B cell (primary cell): ENCODE measurements at regions not wholly inside any gene's neighbourhood (a gene's known extent, or its start where the extent isn't known, plus 50 kb on each side); places are given as distances from the start of the nearest gene placed in this dataset.

ENCODE experiments used
- ATAC-seq: fragments of 200-7000 bp; cut with Tn5 transposase; one replicate; pipeline ENCODE4 v1.10.0; 2021; ENCODE audit warnings: low read depth, mild to moderate bottlenecking, moderate number of reproducible peaks, moderate library complexity
- CTCF ChIA-PET: fragments of 350-600 bp; sonication (Branson Sonifier 250); formaldehyde crosslinking; loops from one replicate; lab custom pipeline; 2021; ENCODE audit warnings: antibody characterized with exemption, inconsistent platforms; lab: Charles Lee
- POLR2A ChIA-PET: fragments of 350-600 bp; sonication (Branson Sonifier 250); formaldehyde crosslinking; loops from one replicate; lab custom pipeline; 2021; ENCODE audit warnings: antibody characterized with exemption; lab: Charles Lee
- DNase-seq: peaks from one replicate; pipeline ENCODE4 v3.0.0; 2013
- H2AFZ ChIP-seq: 2 replicates; pipeline ENCODE4 v1.6.1; 2012; ENCODE audit warnings: mild to moderate bottlenecking, low read depth, low read length; ENCODE audit not compliant: insufficient read depth, poor library complexity, severe bottlenecking
- H3K27ac ChIP-seq, 2 donors: 1 replicate in 1 of 2; 2 replicates in 1 of 2; pipeline ENCODE4 v1.5.1; 2012 to 2013; ENCODE audit warnings: low read length in 2 of 2, mild to moderate bottlenecking in 2 of 2, moderate library complexity in 1 of 2
- H3K27me3 ChIP-seq, 4 experiments: fragments of 200-600 bp in 1 of 4; sonication (generic) in 1 of 4; replicated peaks in 1 of 4; 1 replicate in 2 of 4; 2 replicates in 2 of 4; pipeline versions ENCODE4 v1.6.1 to v1.7.0; 2013 to 2016; ENCODE audit warnings: low read length in 3 of 4, mild to moderate bottlenecking in 2 of 4, mixed read lengths in 1 of 4, moderate library complexity in 1 of 4; ENCODE audit not compliant: insufficient read depth in 4 of 4, control insufficient read depth in 3 of 4; ENCODE audit errors: control extremely low read depth in 1 of 4
- H3K36me3 ChIP-seq, 2 experiments: replicated peaks in 1 of 2; 1 replicate in 1 of 2; 2 replicates in 1 of 2; pipeline versions ENCODE4 v1.6.1 to v1.7.1; 2013; ENCODE audit warnings: low read length in 1 of 2; ENCODE audit not compliant: insufficient read depth in 2 of 2, control insufficient read depth in 1 of 2; ENCODE audit errors: control extremely low read depth in 1 of 2, extremely low read depth in 1 of 2
- H3K4me1 ChIP-seq, 2 donors: fragments of 200-600 bp in 1 of 2; sonication (generic) in 1 of 2; 1 replicate in 1 of 2; 2 replicates in 1 of 2; pipeline versions ENCODE4 v1.5.1 to v1.6.1; 2013 to 2017; ENCODE audit warnings: low read length in 2 of 2; ENCODE audit not compliant: control insufficient read depth in 2 of 2, insufficient read depth in 2 of 2
- H3K4me2 ChIP-seq: replicated peaks from 2 replicates; pipeline ENCODE3; 2012; ENCODE audit warnings: mild to moderate bottlenecking, low read depth, low read length; ENCODE audit not compliant: poor library complexity, severe bottlenecking
- H3K4me3 ChIP-seq, 5 experiments: fragments of 200-600 bp in 1 of 5; sonication (generic) in 1 of 5; 1 replicate in 3 of 5; 2 replicates in 2 of 5; pipeline versions ENCODE4 v1.5.1 to v1.7.0; 2011 to 2016; ENCODE audit warnings: low read length in 4 of 5, mild to moderate bottlenecking in 4 of 5, low read depth in 2 of 5, control low read depth in 1 of 5, moderate library complexity in 1 of 5; ENCODE audit not compliant: insufficient read depth in 1 of 5; ENCODE audit errors: control extremely low read depth in 1 of 5, extremely low read depth in 1 of 5
- H3K79me2 ChIP-seq: fragments of 200-600 bp; sonication (generic); one replicate; pipeline ENCODE4 v1.6.0; 2016; ENCODE audit warnings: low read length; ENCODE audit not compliant: control insufficient read depth, insufficient read depth
- H3K9ac ChIP-seq: fragments of 200-600 bp; sonication (generic); 2 replicates; pipeline ENCODE4 v1.6.1; 2017; ENCODE audit warnings: mild to moderate bottlenecking, low read length, moderate library complexity
- H3K9me3 ChIP-seq, 3 donors: one replicate each; pipeline versions ENCODE4 v1.6.1 to v1.7.1; 2013; ENCODE audit warnings: low read length in 2 of 3; ENCODE audit not compliant: control insufficient read depth in 2 of 3, insufficient read depth in 1 of 3; ENCODE audit errors: control extremely low read depth in 1 of 3
- H4K20me1 ChIP-seq: 2 replicates; pipeline ENCODE4 v1.6.0; 2012; ENCODE audit warnings: mild to moderate bottlenecking, low read length; ENCODE audit not compliant: insufficient read depth, control insufficient read depth, poor library complexity, severe bottlenecking
- H3K27ac Mint-ChIP-seq: one replicate; pipeline ENCODE4 v1.8.0; 2021; ENCODE audit warnings: mixed read lengths
- H3K27me3 Mint-ChIP-seq: one replicate; pipeline ENCODE4 v1.8.0; 2021; ENCODE audit warnings: mixed read lengths
- H3K4me1 Mint-ChIP-seq: one replicate; pipeline ENCODE4 v1.8.0; 2021; ENCODE audit warnings: mixed read lengths
- H3K4me3 Mint-ChIP-seq: one replicate; pipeline ENCODE4 v1.8.0; 2021; ENCODE audit warnings: mixed read lengths
- H3K9me3 Mint-ChIP-seq: one replicate; pipeline ENCODE4 v1.8.0; 2022; ENCODE audit warnings: mixed read lengths; ENCODE audit not compliant: insufficient read depth
- CTCF ChIP-seq: fragments of 200-600 bp; IDR thresholded peaks from one replicate; pipeline ENCODE4 v1.8.0; 2022; ENCODE audit warnings: antibody characterized with exemption, mild to moderate bottlenecking
- EZH2 ChIP-seq: IDR thresholded peaks from 2 replicates; pipeline ENCODE4 v1.6.1; 2012; ENCODE audit warnings: borderline replicate concordance, low read depth, mild to moderate bottlenecking, moderate library complexity, low read length; ENCODE audit not compliant: insufficient read depth, poor library complexity, severe bottlenecking
- WGBS: methylation state at CpG from one replicate; pipeline ENCODE4 v1.1.5; 2013; ENCODE audit warnings: missing lambda C conversion rate; ENCODE audit not compliant: insufficient coverage; 5-methylcytosine and 5-hydroxymethylcytosine counted together
- intact Hi-C: fragments of 100-400 bp; cut with micrococcal nuclease; formaldehyde crosslinking; loops from one replicate; pipeline ENCODE4 v1.10.0; 2022

GRCh38 chr1:228894442-228894989 lies 159.2 kb downstream of the RHOU start:
- ATAC-seq, result no peak
- no peaks in the 10 kb centered on the region for H4K20me1 ChIP-seq
- no peaks in the 10 kb centered on the region for H3K79me2 ChIP-seq
- H3K27me3 ChIP-seq, result no peaks in the 10 kb centered on the region
- 91% methylated on average over 4 of the region's 10 CpGs for WGBS
- peaks cover 4 to 11% of the 10 kb centered on the region in 2 donors for H3K4me1 ChIP-seq
- Mint-ChIP-seq H3K27me3 (peaks cover 6% of the 10 kb centered on the region), H3K4me1 (peaks cover 7% of the 10 kb centered on the region), H3K9me3 (no peaks in the 10 kb centered on the region), H3K4me3 (no peak overlapping the region), H3K27ac (no peak overlapping the region)
- intact Hi-C loops, result no loop called here
- no peaks in the 10 kb centered on the region for H3K36me3 ChIP-seq
- no peak overlapping the region for H3K4me2 ChIP-seq
- H2AFZ ChIP-seq, result no peak overlapping the region
- H3K9me3 ChIP-seq, result no peaks in the 10 kb centered on the region
- CTCF ChIA-PET, result no interaction called here
- no peak overlapping the region for H3K9ac ChIP-seq
- POLR2A ChIA-PET, result no interaction called here
- no peak for TF ChIP-seq EZH2
- TF ChIP-seq CTCF, result no peak
- no peak overlapping the region for H3K27ac ChIP-seq
- DNase-seq, result no peak
- H3K4me3 ChIP-seq, result no peak overlapping the region

GRCh38 chr1:228897901-228898300 lies 162.6 kb downstream of the RHOU start:
- H4K20me1 ChIP-seq, result no peaks in the 10 kb centered on the region
- no peaks in the 10 kb centered on the region for H3K36me3 ChIP-seq
- H3K9me3 Mint-ChIP-seq, result no peaks in the 10 kb centered on the region
- no peak overlapping the region for H3K4me2 ChIP-seq
- 96% methylated on average over 6 of the region's 9 CpGs for WGBS
- H3K27me3 Mint-ChIP-seq, result no peaks in the 10 kb centered on the region
- DNase-seq, result no peak
- no peak overlapping the region for H3K4me3 Mint-ChIP-seq
- H3K9me3 ChIP-seq, result no peaks in the 10 kb centered on the region
- H3K4me1 ChIP-seq, result peaks cover 4 to 11% of the 10 kb centered on the region in 2 donors
- no peak overlapping the region for H3K27ac Mint-ChIP-seq
- no peak for ATAC-seq
- H3K79me2 ChIP-seq, result no peaks in the 10 kb centered on the region
- peaks cover 7% of the 10 kb centered on the region for H3K4me1 Mint-ChIP-seq
- H3K27me3 ChIP-seq, result no peaks in the 10 kb centered on the region
- no peak overlapping the region for H2AFZ ChIP-seq
- ChIA-PET CTCF (no interaction called here), POLR2A (no interaction called here)
- H3K9ac ChIP-seq, result no peak overlapping the region
- intact Hi-C loops, result no loop called here
- no peak overlapping the region for H3K4me3 ChIP-seq
- TF ChIP-seq CTCF, result no peak
- TF ChIP-seq EZH2, result no peak
- H3K27ac ChIP-seq, result no peak overlapping the region
